GM10266 (cell line): ENCODE measurements at regions not wholly inside any gene's neighbourhood (a gene's known extent, or its start where the extent isn't known, plus 50 kb on each side); places are given as distances from the start of the nearest gene placed in this dataset.
A peak's percentile ranks its signal among the peaks of the same experiment; 100 is the strongest.

Source experiments
- DNase-seq: peaks from one replicate; pipeline ENCODE4 v3.0.0; 2012; ENCODE audit errors: extremely low spot score
- TF ChIP-seq, protein P1 (sequence below): IDR thresholded peaks from 2 replicates; pipeline ENCODE4 v1.5.1; 2012; ENCODE audit warnings: mild to moderate bottlenecking, low read depth; ENCODE audit not compliant: control insufficient read depth, insufficient read depth; ENCODE audit errors: missing control alignments

DNA sequence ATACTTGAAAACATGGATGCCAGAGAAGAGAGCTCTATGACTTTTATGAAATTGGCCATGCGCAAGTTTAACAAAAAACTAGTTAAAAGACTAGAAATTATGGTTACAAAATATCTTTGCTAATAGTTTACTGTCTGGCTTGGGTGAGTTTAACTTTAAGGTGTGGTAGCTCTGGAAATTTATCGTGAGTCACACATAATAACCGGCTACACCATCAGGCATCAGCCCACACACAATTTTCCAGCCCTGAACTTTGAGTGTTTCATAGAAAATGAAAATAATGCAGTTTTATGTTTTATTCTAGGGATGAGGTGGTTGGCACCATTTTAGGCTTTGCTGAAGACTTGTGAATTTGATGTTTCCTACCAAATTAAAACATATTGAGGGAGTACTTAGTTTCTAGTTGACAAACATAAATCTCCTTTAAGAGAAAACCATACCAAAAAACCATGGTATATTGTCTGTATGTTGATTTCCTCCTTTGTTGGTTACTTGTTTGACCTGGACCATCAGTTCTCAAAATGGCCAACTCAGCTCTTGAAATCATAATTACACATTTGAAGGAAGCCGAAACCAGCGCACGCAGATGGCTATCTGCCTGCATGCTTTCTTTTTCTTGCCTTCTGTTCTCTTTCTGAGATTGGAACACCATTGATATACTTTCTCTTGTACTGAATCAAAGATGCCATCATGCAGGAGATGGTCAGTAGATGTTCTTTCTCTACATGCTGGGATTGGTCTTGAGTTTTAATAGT, 125.1 kb downstream of the AKAP11 start:
- TF ChIP-seq, protein P1, sequence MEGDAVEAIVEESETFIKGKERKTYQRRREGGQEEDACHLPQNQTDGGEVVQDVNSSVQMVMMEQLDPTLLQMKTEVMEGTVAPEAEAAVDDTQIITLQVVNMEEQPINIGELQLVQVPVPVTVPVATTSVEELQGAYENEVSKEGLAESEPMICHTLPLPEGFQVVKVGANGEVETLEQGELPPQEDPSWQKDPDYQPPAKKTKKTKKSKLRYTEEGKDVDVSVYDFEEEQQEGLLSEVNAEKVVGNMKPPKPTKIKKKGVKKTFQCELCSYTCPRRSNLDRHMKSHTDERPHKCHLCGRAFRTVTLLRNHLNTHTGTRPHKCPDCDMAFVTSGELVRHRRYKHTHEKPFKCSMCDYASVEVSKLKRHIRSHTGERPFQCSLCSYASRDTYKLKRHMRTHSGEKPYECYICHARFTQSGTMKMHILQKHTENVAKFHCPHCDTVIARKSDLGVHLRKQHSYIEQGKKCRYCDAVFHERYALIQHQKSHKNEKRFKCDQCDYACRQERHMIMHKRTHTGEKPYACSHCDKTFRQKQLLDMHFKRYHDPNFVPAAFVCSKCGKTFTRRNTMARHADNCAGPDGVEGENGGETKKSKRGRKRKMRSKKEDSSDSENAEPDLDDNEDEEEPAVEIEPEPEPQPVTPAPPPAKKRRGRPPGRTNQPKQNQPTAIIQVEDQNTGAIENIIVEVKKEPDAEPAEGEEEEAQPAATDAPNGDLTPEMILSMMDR = no peak
- no peak for DNase-seq

DNA sequence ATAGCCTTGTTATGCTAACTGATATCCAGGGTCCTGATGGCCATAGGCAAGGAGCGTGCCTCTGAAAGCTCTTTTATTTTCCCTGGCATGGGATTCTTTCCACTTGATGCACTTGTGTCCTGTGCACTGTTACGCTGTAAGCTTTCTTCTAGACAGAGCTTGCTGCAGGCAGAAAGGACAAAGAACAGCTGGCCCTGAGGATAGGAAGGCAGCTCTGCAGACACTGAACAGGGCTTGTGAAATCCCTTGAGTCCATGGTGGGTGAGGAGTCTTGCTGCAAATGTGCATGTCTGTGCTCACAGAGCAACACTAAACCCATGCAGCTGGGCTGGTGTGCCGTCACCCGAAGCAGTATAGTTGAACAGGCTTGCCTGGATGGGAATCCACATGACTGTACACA, 126.6 kb downstream of the AKAP11 start:
- DNase-seq = no peak
- TF ChIP-seq, protein P1 = no peak

DNA sequence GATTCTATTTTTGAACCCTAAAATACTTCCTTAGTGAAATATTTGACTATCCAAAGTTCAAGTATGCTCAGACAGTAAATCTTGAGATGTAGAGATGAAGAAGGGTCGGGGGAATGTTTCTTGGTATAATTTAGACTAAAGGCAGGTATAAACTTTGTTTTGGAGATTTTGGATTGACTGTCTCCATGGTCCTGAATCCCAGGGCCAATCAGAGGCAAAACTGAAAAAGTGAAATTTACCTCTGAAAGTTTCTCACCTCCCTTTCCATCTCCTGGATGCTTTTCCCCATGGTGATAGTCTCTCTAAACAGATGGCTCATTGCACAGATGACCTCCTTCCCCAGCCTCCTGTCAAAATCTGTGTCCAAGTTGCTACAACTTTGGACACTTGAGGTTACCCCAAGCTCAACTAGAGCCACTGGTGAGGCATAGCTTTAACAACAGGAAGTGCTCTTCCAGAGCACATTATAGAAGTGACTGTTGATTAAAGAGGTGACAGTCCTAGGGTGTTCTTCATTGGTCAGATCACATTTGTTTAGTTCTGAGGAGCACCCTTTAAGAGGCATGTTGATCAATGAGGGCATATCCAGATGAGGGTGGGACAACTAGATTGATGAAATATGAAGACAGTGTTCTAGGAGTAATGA, 128.4 kb downstream of the AKAP11 start:
- no peak for DNase-seq
- TF ChIP-seq, protein P1 = no peak

DNA sequence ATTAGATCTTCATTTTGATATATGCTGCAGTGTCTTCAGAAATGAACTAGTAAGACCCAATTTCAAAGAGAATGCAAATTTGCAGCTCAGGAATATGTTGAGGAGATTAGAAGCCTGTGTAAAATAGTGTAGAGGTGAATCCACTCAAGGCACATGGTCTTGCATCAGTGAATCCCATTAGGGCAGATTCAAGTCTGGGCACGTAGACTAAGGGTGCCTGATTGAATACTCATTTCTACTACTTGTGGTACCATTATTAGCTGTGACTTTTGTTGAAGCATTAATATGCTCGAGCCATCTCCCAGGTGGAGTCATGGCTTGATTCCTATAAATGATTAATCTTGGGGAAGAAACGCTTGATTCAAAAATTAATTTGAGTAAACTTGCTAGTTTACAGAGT, 129.4 kb downstream of the AKAP11 start:
- no peak for DNase-seq
- TF ChIP-seq, protein P1 = no peak

DNA sequence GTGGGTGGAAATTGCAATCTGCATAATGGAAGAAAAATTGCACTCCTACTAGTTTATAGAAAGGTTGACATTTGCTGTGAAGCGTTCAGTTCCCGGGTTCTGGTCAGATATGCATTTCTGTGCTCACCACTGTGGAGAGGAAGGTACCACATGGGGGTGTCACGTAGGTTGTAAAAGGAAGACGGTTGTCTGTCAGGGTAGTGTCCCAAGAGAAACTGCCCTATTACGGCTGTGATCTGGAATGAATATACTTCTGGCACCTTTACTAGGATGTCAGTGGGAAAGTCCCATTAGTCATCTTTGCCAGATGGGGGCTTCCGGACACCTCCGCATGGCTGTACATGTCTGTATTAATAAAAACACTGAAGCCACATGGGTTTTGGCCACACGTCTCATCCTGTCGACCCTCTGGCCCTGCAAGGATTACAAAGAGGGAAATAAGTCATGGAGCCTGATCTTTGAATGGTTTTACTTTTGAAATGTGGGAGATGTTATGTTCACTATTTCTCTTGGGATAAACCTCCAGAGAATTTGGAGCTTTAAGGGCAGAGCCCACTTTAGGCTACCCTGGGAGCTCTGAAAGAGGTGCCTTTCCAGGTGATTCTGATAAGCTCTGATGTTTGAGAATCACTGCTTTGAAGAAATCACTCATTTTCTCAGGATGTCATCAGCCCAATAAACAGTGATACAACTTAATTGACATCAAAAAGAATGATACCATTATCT, 133.9 kb downstream of the AKAP11 start:
- TF ChIP-seq, protein P1 = no peak
- DNase-seq = peak; percentile 67

DNA sequence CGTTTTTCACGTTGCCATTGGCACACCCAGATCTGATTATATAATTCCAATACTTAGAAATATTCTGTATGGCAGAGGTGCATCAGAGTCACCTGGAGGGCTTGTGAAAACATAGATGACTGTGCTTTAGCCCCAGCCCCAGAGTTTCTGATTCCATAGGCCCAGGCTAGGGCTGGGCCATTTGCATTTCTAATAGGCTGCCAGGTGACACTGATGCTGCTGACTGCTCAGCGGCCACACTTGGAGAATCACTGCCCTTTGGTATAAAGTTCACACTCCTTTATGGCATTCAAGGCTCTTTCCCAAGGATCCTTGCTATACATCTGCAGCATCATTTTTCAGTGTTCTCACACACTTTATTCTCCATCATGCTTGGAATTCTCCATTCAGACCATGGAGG, 137.1 kb downstream of the AKAP11 start:
- no peak for DNase-seq
- TF ChIP-seq, protein P1 = no peak
